NK-92 (cell line): ENCODE measurements at regions not wholly inside any gene's neighbourhood (a gene's known extent, or its start where the extent isn't known, plus 50 kb on each side); places are given as distances from the start of the nearest gene placed in this dataset.
"Not testable (repeated sequence)": the region's sequence is repeated elsewhere in the genome, so short reads cannot be mapped to it uniquely, and the experiment has no call there.

ENCODE experiments used
- DNase-seq: peaks from one replicate; lab custom pipeline; 2025; ENCODE audit not compliant: unreplicated experiment; lab: John Stamatoyannopoulos, UW

DNA sequence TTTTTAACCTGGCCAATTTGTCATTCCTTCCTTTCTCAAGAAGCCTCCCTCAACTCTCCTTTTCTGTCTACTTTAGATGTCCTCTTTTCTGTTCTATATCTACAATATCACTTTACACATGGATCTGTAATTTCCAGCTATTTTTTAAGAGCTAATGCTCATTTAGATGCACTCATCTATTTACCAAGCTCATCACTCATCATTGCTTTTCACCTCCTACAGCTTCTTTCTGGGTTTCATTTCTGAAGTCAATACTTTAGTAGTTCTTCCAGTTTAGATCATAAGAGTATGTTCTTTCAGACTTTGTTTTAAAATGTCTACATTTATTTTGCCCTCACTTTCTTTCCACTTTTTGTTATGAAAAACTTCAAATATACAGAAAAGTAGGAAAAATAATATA, 466.9 kb downstream of the MID1IP1 start:
- no peak for DNase-seq

- no peak for DNase-seq
These were observed 474.3 kb downstream of the MID1IP1 start for GRCh38 chrX:39275500-39276068.

- not testable (repeated sequence) for DNase-seq
These were observed 476.6 kb downstream of the MID1IP1 start for GRCh38 chrX:39277685-39278390.

- no peak for DNase-seq
These were observed 482.0 kb downstream of the MID1IP1 start for GRCh38 chrX:39283239-39283638.

- no peak for DNase-seq
These were observed 487.3 kb downstream of the MID1IP1 start for GRCh38 chrX:39288592-39288991.

- no peak for DNase-seq
These were observed 488.6 kb downstream of the MID1IP1 start for GRCh38 chrX:39289827-39290226.

- no peak for DNase-seq
These were observed 491.9 kb downstream of the MID1IP1 start for GRCh38 chrX:39293203-39293602.

DNA sequence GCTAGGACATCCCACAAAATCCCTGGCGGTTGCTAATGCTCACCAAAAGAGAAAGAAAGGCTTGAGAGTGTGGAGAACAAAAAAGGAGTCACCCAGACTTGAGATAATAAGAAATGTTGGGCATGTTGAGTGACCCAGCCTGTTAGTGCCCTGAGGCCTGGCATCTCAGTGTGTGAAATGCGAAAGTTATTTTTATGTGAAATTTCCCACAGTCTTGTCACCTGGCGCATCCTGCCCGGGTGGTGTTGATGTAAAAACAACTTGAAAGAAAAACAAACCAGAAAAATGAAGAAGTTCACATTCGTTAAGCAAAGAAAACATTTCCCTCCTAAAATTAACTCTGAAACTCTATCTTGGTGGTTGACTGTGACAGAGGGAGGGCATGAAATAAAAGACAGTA, 495.2 kb downstream of the MID1IP1 start:
- DNase-seq: no peak

GRCh38 chrX:39298821-39299220, 497.6 kb downstream of the MID1IP1 start:
- no peak for DNase-seq

DNA sequence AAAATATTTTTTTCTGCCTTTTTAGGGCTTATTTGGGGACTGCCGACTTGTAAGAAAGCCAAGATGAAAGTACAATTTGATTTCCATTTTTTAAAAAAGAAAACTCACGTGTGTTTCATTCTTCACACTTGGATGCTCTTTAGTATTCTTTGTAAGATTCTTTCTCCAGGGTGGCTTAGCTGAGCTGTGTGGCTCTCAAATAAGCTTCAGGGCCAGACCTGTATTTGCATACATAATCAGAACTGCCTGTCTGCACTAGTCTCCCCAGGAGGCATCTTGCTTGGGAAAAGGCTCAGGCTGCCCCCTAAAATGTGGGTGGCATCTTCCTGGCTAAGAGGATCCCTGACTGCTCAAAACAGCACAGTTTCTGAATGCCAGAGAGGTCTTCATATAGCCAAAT, 498.4 kb downstream of the MID1IP1 start:
- DNase-seq: no peak

DNA sequence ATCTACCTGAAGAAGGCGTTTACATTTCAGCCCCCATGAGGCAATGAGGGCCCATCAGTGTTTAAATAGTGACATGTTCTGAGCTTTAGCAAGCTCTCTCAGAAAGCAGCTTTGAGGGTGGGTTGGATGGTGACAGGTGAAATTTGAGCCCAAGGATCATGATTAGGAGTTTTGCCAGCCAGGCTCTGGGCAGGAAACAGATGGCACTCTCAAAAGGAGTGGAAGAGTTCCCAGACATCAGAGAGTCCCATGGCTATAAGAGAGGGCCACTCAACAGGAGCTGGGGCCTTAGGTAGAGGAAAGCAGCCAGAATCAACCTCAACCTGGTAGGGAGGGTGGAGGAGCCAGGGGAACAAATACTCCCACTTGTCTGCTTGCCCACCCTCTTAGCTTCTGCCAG, 499.8 kb downstream of the MID1IP1 start:
- DNase-seq: no peak

- no peak for DNase-seq
These were observed 501.6 kb downstream of the MID1IP1 start for GRCh38 chrX:39302838-39303237.

- no peak for DNase-seq
These were observed 503.5 kb downstream of the MID1IP1 start for GRCh38 chrX:39304746-39305145.

DNA sequence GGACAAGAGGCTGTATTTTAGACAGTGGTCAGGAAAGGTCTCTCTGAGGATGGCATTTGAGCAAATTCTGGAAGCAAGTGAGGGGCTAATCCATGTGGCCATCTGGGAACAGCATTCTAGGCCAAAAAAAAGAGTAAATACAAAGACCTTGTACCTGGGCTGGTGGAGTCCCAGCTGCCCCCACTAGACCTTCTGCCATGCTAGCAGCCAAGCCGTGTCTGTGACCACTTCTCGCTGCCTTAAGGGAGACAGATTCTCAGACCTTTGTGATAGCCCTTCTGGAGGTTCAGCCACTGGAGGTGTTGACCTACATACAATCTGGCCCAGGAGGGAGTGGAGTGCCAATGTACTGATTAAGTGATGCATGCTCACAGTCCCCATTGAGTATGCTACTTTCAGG, 506.2 kb downstream of the MID1IP1 start:
- no peak for DNase-seq

DNA sequence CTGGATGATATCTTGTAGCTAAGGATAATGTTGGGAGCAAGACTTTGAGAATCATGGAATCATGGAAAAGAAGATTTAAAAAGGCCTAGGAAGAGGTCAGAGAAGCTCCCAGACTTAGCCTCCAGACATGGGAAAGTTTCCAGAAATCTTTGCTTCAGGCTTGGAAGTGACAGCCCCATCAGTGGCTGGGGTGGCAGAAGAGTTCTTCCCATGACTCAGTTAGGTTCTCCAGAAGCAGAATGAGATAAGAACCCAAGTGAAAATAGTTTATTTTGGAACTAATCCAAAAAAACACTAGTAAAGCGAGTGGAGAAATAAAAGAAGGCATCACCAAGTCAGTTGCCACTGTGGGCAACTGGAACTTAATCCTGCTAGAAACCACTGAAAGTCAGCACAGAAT, 506.9 kb downstream of the MID1IP1 start:
- no peak for DNase-seq

GRCh38 chrX:39309018-39309635, 507.9 kb downstream of the MID1IP1 start:
- no peak for DNase-seq

DNA sequence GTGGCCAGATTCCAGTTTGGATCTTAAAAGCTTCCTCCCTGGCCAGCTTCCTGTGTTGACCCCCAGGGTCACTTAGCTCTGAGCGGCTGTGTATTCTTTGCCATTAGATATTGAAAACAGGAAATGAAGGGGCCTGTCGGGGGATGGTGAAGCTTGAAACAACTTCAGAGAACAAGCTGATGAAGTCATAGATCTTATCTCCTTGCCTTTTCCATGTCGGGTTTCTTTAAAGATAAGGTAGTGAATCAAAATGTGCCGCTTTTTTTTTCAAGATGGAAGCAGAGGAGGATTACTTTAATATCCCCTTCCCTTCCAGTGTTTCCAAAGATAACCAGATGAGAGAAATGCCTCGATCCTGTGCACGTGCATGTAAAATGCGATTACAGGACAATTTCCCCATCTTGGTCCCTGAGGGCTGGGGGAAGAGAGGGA, 508.5 kb downstream of the MID1IP1 start:
- DNase-seq: no peak

- DNase-seq: no peak
These were observed 509.6 kb downstream of the MID1IP1 start for GRCh38 chrX:39310891-39311290.

DNA sequence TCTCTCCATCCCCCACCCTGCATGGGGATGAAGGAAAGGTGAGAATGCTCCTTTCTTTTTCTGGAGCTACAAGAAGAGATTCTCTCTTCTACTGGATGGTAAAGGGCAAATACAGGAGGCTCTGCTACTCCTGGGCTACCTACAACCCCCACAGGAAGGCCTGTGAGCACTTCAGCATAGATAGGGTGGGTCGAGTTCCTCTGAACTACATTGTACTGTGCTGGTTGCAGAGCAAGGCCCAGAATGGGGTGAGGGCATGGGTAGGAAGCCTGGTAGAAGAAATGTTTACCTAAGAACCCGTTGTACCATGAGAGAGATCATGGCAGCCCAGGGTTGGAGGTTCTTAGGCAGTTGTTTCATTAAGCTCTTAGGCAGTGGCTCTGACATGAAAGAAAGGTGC, 510.4 kb downstream of the MID1IP1 start:
- no peak for DNase-seq

GRCh38 chrX:39313146-39313545, 511.9 kb downstream of the MID1IP1 start:
- DNase-seq: no peak

DNA sequence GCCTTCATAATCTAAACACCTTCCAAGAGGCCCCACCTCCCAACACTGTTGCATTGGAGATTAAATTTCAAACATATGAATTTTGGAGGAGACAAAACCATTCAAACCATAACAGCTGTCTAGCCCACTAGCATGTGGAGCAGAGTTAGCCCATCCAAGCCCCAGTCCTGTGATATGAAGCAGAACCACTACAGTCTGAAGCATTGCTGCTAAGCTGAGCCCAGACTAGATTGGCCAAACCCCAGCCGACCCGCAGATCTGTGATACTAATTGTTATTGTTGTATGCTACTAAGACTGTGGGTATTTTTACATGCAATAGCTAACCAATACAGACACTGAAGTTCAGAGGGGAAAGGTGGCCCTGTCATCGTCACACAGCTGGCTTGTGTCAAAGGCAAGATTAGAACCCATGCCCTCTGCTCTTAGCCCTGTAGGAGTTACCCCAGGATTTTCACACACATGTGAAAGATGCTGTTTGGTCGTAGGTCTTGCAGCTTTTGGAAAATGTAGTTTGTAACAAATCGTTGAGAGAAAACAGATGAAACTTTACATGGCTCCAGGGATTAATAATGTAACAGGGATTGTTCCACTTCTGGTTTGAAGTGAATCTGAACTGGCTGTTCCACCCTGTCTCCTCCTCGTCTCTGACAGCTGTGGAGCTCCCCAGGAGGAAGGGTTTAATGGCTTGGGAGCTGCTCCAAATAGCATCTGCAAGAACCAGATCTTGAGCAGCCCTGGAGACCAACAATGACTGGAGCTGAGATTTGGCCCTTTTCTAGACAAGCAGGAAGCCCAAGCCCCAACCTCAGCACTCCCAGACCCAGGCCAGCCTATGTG, 517.5 kb downstream of the MID1IP1 start:
- DNase-seq: no peak

GRCh38 chrX:39320165-39320564, 518.9 kb downstream of the MID1IP1 start:
- DNase-seq: no peak
